HuH-7.5 (cell line): ENCODE measurements at regions not wholly inside any gene's neighbourhood (a gene's known extent, or its start where the extent isn't known, plus 50 kb on each side); places are given as distances from the start of the nearest gene placed in this dataset.
"Not testable (repeated sequence)": the region's sequence is repeated elsewhere in the genome, so short reads cannot be mapped to it uniquely, and the experiment has no call there.

Experiments
- DNase-seq: peaks from one replicate; pipeline ENCODE4 v3.0.0; 2011; ENCODE audit warnings: low spot score

DNA sequence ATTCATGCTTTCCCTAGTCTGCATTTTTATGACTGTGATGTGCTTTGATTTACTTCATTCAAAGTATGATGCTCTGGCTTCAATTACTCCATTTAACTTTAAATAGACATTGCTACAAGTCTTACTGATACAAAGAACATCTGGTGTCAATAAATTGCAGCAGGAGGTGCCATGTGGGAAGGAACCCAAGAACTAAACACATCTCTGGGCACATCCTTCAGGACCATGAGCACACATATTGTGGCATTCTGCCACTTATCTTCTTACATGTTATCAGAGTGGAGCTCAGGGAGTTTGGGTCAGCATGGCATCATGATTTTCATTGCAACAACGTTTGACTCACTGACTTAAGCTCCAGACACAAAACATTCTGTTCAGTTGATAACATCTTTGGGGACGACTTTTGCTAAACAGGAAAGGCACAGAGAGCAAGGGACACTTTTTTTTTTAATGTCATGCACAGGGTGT lies 227.0 kb downstream of the DKK1 start:
- DNase-seq, result no peak

DNA sequence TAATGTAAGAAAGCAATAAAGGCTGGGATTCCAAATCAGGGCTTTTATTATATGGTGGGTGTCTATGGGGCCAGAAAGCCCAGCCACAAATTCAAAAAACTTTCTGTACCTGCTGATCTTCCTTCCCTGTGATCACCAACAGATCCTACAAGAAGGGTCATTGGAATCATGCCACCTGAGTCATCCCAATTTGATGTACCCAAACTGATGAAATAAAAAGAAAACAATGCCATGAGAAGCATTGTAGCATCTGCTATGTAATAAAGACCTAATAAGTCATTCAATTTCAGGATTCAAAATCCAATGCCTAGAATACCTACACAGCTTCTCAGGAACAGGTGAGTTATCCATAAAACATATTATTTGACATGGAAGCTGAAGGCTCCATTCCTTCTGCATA lies 228.8 kb downstream of the DKK1 start:
- no peak for DNase-seq

DNA sequence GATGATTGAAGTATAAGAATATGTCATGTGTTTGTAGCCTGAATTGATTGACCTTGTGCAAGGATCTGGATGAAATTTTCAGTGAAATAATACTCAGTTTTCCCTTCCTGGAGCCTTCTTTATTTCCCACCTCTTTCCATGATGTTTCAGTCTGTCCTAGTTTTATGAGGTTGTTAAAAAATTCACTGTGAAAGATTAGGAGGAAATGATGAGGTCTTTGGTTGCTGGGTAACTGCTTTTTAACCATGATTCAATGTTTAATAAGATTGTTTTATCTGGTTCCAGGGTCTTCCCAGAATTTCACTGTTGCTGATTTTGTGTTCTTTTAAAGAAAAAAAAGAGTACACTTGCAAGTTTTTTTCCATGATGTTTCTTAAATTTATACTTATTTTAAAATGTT lies 221.5 kb downstream of the MBL2 start:
- DNase-seq, result no peak

DNA sequence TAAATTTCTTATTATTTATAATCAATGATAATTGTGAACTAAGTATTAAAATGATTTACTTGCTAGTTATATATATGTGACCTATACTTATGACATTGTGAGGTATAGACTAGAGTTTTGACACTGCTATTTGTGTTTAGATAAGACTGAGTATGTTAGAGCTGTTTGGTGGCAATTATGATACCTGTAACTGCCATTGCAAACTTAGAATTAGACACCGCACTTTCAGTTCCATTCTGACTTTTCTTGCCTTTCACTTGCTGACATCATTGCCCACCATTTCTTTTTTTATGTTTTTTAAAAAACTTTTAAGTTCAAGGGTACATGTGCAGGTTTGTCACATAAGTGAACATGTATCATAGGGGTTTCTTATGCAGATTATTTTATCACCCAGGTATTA lies 214.5 kb downstream of the MBL2 start:
- DNase-seq, result no peak

DNA sequence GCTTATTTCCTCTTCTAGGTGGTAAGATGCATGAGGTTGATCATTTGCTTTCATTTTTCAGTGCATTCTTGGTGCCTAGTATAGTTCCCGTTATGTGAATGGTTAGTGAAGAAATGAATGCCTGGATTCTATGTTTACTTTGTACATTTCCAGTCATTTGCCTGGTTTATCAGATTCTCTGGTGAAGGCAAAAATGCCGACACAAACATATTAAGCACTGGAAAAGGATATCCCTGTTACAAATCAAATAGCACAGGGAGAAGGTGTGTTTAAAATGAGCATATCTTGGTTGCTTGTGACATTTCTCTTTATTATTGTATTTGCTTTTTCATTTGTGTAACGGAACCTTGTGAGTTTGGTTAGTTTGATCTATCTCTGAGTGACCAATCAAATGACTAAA lies 211.3 kb downstream of the MBL2 start:
- no peak for DNase-seq

DNA sequence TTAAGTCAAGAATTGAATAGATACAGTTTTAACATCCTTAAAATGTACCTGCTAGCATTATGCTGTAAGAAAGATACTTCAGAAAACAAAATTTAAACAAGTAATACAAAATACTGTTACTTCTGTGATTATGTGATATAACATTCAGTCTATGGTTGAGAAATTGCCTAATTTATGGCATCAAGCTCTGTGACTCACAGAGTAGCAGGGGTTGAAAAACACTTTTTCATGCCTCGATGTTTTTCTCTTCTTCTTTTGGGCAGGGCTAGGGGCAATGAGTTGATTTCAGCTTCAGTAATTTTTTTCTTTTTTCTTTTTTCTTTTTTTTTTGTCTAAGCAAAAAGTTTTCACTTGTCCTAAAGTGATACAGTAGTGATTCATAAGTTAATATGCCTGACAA lies 209.2 kb downstream of the MBL2 start:
- no peak for DNase-seq

GRCh38 chr10:52566471-52567246 lies 205.9 kb downstream of the MBL2 start:
- peak; percentile 4 for DNase-seq

GRCh38 chr10:52567247-52567580 lies 205.4 kb downstream of the MBL2 start:
- DNase-seq, result no peak

DNA sequence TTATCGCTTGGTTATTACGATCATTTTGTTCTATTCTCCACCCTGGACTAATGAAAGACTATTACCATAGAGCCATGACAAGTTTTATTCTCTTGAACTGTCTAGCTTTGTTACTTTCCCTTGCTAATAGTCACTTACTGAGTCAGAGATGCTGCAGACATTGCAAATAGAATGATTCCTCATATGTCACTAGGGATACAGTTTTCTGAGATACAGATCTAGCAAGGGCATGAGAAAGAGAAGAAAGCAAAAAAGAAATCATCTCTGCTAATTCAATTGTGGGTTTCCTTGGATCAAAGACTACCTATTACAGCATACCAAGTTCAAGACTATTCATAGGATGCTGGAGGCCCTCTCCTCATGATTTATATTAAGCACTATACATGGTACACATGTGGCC lies 204.3 kb downstream of the MBL2 start:
- DNase-seq, result no peak

- no peak for DNase-seq
Measured at GRCh38 chr10:52570490-52570889, 202.1 kb downstream of the MBL2 start.

DNA sequence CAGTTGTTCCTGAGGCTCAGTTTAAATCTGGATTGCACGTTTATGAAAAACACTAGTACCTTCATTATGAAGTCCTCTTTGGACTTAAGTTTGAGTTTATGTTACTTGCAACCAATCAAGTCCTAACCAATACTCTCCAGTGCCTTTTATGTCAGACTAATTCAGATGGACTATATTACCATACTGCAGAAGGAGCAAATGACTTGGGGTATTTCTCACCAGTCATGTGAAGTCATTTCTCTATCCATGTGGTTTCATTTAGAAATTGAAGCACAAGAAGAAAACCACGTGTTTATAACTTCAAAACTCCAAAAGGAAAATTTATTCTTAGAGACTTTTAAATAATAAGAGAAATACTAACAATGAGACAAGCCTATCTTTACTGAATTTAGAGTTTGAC lies 201.6 kb downstream of the MBL2 start:
- no peak for DNase-seq

DNA sequence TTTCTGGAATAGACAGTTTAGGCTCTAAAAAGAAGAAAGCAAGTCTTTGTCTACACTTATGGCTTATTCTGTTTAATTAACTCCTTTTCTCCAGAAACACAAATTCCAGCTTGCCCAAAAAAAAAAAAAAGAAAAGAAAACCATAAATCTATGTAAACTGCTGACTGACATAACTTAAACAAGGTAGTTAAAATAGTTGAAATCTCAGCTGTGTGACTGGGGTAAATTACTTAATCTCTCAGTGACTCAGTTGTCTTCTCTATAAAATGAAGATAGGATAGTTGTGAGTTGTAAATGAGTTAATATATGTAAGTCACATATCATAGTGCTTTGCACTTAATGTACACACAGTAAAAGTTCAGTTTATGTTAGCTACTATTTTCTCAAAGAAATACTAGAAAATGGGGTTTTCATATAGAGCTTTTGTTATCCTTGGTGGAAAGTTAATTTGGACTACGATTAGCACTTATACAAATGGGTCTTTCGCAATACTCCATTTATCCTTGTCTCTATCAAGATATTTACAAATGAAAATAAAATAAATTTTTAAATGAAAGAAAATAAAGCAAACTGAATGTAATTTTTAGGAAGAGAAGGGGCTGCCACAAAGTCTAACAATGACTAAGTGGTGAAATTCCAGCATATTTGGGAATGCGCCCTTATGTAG lies 200.9 kb downstream of the MBL2 start:
- DNase-seq, result no peak

GRCh38 chr10:52573347-52573746 lies 199.2 kb downstream of the MBL2 start:
- no peak for DNase-seq

- DNase-seq, result no peak
Measured at GRCh38 chr10:52574697-52575096, 197.9 kb downstream of the MBL2 start.

- no peak for DNase-seq
Measured at GRCh38 chr10:52577047-52577446, 195.5 kb downstream of the MBL2 start.

DNA sequence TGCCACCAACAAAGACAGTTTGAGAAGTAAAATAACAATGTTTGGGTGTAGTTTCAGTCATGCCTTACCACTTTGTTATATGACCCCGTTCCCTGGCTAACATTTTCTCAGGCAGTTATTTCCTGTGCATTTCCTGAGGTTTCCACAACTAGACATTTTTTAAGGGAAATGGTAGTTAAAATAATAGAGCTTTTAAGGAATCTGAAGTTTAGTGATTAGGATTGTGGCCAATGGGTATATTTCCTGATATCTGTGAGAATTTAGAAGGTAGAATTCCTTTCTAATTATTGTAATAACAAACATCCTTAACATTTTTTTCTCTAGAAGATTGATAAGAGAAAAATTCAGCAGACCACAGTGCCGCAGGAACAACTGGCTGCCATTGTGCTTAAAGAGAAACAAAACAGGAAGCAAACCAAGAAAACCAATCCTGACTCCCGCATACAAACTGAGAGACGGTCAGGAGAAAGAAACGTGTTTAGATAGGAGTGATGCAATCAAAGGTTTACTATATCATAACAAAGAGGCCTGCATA lies 193.6 kb downstream of the MBL2 start:
- DNase-seq, result no peak

GRCh38 chr10:52581636-52582035 lies 190.9 kb downstream of the MBL2 start:
- not testable (repeated sequence) for DNase-seq

- DNase-seq, result no peak
Measured at GRCh38 chr10:52583336-52583735, 189.2 kb downstream of the MBL2 start.

DNA sequence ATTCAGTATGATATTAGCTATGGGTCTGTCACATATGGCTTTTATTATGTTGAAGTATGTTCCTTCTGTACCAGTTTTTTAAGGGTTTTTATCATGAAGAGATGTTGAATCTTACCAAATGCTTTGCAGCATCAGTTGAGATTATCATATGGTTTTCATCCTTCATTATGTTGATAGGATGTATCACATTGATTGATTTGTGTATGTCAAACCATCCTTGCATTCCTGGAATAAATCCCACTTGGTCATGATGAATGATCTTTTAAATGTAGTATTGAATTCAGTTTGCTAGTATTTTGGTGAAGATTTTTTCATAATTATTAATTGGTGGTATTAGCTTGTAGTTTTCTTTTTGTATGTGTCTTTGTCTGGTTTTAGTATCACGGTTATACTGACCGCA lies 185.9 kb downstream of the MBL2 start:
- DNase-seq, result no peak

GRCh38 chr10:52597189-52597863 lies 175.3 kb downstream of the MBL2 start:
- no peak for DNase-seq

DNA sequence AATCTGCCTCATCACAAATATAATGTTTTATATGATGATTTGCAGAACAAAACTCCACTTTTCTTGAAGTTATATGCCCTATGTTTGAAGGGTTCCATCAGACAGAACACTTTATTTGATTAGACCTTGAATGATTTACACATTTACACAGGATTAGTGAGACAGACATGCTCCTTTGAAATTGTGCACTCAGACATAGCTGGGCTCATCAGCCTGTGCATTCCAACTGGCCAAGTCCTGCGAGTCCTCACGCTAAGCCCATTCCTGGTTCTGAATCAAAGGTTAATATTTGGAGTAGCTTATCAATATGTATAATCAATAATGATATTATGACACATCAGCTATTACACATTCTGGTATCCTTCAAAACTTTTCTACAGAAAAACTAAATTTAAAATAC lies 173.6 kb downstream of the MBL2 start:
- no peak for DNase-seq

DNA sequence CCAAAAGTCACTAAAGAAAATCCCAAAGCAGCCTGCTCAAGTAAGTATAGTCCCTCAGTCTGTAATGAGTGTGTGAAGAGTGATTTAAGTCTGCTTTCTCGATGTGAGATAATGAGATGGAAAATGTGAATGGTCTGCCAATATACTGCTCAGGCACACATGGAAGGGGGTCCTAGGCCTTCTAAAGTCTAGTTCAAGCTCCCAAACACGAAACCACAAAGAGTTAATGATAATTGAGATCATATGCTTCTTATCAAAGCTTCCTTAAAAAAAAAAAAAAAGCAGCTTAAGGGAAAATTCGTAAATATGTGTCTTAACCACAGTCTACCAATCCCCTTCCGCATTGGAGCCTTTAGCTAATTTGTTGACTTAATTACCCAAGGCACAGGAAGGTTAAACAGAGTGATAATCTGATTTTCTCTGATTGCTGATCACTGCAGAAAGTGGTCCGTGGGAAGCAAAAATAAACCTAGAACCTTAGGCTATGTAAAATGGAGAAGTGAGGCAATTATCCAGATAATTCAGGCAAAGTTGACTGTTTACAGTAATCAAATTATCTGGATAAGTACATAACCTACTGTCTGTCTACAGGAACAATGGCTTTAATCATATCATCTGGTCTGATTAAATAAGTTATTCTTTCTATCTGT lies 172.9 kb downstream of the MBL2 start:
- DNase-seq, result no peak

GRCh38 chr10:52604131-52604530 lies 168.5 kb downstream of the MBL2 start:
- not testable (repeated sequence) for DNase-seq
